SK-N-SH treated with all-trans-retinoic acid at 6 μM for 48 hours (cell line): ENCODE measurements at regions not wholly inside any gene's neighbourhood (a gene's known extent, or its start where the extent isn't known, plus 50 kb on each side); places are given as distances from the start of the nearest gene placed in this dataset.

Experiments used
- ATAC-seq: fragments of 200-7000 bp; cut with Tn5 transposase; 3 replicates; pipeline ENCODE4 v1.9.1; 2020; ENCODE audit warnings: mild to moderate bottlenecking, moderate library complexity
- ARNTL ChIP-seq: fragments of 450-650 bp; formaldehyde crosslinking; IDR thresholded peaks from 2 replicates; pipeline ENCODE4 v1.5.0; 2020; ENCODE audit warnings: low read depth, mild to moderate bottlenecking, moderate library complexity, borderline replicate concordance
- BACH2 ChIP-seq: fragments of 250-450 bp; sonication (Bioruptor Pico); IDR thresholded peaks from 2 replicates; pipeline ENCODE4 v1.9.0; 2021; ENCODE audit warnings: mild to moderate bottlenecking, borderline replicate concordance
- CSDC2 ChIP-seq: fragments of 250-450 bp; sonication (Bioruptor Pico); IDR thresholded peaks from 2 replicates; pipeline ENCODE4 v1.5.0; 2020; ENCODE audit warnings: mild to moderate bottlenecking, moderate library complexity
- ESRRG ChIP-seq: fragments of 250-450 bp; sonication (Bioruptor Pico); IDR thresholded peaks from 2 replicates; pipeline ENCODE4 v1.6.1; 2021; ENCODE audit warnings: mild to moderate bottlenecking
- ISL1 ChIP-seq: fragments of 250-450 bp; sonication (Bioruptor Pico); IDR thresholded peaks from 2 replicates; pipeline ENCODE4 v2.1.2; 2022; ENCODE audit warnings: mild to moderate bottlenecking, moderate library complexity
- OSR1 ChIP-seq: fragments of 250-450 bp; sonication (Bioruptor Pico); IDR thresholded peaks from 2 replicates; pipeline ENCODE4 v1.8.0; 2022; ENCODE audit warnings: moderate library complexity, mild to moderate bottlenecking, inconsistent platforms
- RARB ChIP-seq: fragments of 250-450 bp; sonication (Bioruptor Pico); IDR thresholded peaks from 2 replicates; pipeline ENCODE4 v1.8.0; 2021; ENCODE audit warnings: mild to moderate bottlenecking, moderate library complexity
- SNAI2 ChIP-seq: fragments of 250-450 bp; sonication (Bioruptor Pico); IDR thresholded peaks from 2 replicates; pipeline ENCODE4 v1.5.0; 2020; ENCODE audit warnings: mild to moderate bottlenecking, moderate library complexity
- TCF4 ChIP-seq: fragments of 250-450 bp; sonication (Bioruptor Pico); IDR thresholded peaks from 2 replicates; pipeline ENCODE4 v1.8.0; 2021; ENCODE audit warnings: mild to moderate bottlenecking, moderate library complexity, borderline replicate concordance
- TOX ChIP-seq: fragments of 250-450 bp; sonication (Bioruptor Pico); IDR thresholded peaks from 2 replicates; pipeline ENCODE4 v1.8.0; 2021; ENCODE audit warnings: mild to moderate bottlenecking, moderate library complexity, borderline replicate concordance
- ZFP30 ChIP-seq: fragments of 450-650 bp; formaldehyde crosslinking; IDR thresholded peaks from 2 replicates; pipeline ENCODE4 v1.5.0; 2022; ENCODE audit warnings: mild to moderate bottlenecking, moderate library complexity
- ZNF565 ChIP-seq: fragments of 450-650 bp; formaldehyde crosslinking; conservative IDR thresholded peaks from 2 replicates; pipeline ENCODE4 v1.5.0; 2020; ENCODE audit warnings: low read depth, mild to moderate bottlenecking, moderate library complexity
- ZNF8 ChIP-seq: fragments of 450-650 bp; formaldehyde crosslinking; IDR thresholded peaks from 2 replicates; pipeline ENCODE4 v1.5.0; 2020; ENCODE audit warnings: mild to moderate bottlenecking, moderate library complexity
- TF ChIP-seq, protein P1 (sequence below): fragments of 250-450 bp; sonication (Bioruptor Pico); IDR thresholded peaks from 2 replicates; pipeline ENCODE4 v1.8.0; 2020; ENCODE audit warnings: mild to moderate bottlenecking, moderate library complexity, borderline replicate concordance
- TF ChIP-seq, protein P2 (sequence below): fragments of 250-450 bp; sonication (Bioruptor Pico); IDR thresholded peaks from 2 replicates; pipeline ENCODE4 v1.5.0; 2020; ENCODE audit warnings: mild to moderate bottlenecking, moderate library complexity
- TF ChIP-seq, protein P3 (sequence below): fragments of 250-450 bp; sonication (Bioruptor Pico); IDR thresholded peaks from 2 replicates; pipeline ENCODE4 v1.8.0; 2021; ENCODE audit warnings: low read depth, mild to moderate bottlenecking, moderate library complexity, borderline replicate concordance
- TF ChIP-seq, protein P4 (sequence below): fragments of 250-450 bp; sonication (Bioruptor Pico); IDR thresholded peaks from 2 replicates; pipeline ENCODE4 v1.5.1; 2021; ENCODE audit warnings: mild to moderate bottlenecking, moderate library complexity
- TF ChIP-seq, protein P5 (sequence below): fragments of 250-450 bp; sonication (Bioruptor Pico); IDR thresholded peaks from 2 replicates; pipeline ENCODE4 v1.5.1; 2020; ENCODE audit warnings: low read depth, mild to moderate bottlenecking, moderate library complexity

DNA sequence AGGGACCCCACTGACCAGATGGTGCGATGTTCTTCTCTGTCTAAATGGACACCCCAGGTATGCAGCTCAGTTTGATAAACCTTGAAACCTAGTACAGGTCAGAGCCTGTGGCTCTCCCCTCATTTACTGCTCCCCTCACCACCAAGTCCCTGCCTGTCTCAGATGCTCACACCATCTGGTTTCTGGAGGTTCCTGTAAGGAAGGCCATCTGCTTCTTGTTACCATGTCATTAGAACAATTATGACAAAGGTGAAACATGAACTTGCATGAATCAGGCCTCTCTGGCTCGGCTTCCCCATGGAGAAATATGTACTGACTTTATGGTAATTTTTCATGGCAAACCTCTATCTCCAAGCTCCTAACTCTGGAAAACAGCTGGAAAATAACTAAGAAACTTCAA is 965.7 kb downstream of the UQCRFS1 start (continued):
- TF ChIP-seq, protein P1, sequence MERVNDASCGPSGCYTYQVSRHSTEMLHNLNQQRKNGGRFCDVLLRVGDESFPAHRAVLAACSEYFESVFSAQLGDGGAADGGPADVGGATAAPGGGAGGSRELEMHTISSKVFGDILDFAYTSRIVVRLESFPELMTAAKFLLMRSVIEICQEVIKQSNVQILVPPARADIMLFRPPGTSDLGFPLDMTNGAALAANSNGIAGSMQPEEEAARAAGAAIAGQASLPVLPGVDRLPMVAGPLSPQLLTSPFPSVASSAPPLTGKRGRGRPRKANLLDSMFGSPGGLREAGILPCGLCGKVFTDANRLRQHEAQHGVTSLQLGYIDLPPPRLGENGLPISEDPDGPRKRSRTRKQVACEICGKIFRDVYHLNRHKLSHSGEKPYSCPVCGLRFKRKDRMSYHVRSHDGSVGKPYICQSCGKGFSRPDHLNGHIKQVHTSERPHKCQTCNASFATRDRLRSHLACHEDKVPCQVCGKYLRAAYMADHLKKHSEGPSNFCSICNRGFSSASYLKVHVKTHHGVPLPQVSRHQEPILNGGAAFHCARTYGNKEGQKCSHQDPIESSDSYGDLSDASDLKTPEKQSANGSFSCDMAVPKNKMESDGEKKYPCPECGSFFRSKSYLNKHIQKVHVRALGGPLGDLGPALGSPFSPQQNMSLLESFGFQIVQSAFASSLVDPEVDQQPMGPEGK (CRISPR knock-in tag) = no peak
- TF ChIP-seq ZNF565 (CRISPR knock-in tag) (no peak), ZFP30 (no peak)

GRCh38 chr19:28245937-28246336 is 967.0 kb downstream of the UQCRFS1 start:
- no peak for ATAC-seq
- TF ChIP-seq TCF4 (CRISPR knock-in tag) (no peak), RARB (CRISPR knock-in tag) (no peak), ISL1 (CRISPR knock-in tag) (no peak), CSDC2 (CRISPR knock-in tag) (no peak), BACH2 (CRISPR knock-in tag) (no peak), ESRRG (CRISPR knock-in tag) (no peak), ZFP30 (no peak), ZNF565 (CRISPR knock-in tag) (no peak), ARNTL (no peak)
- TF ChIP-seq, protein P1 (CRISPR knock-in tag) = no peak
- TF ChIP-seq, protein P2, sequence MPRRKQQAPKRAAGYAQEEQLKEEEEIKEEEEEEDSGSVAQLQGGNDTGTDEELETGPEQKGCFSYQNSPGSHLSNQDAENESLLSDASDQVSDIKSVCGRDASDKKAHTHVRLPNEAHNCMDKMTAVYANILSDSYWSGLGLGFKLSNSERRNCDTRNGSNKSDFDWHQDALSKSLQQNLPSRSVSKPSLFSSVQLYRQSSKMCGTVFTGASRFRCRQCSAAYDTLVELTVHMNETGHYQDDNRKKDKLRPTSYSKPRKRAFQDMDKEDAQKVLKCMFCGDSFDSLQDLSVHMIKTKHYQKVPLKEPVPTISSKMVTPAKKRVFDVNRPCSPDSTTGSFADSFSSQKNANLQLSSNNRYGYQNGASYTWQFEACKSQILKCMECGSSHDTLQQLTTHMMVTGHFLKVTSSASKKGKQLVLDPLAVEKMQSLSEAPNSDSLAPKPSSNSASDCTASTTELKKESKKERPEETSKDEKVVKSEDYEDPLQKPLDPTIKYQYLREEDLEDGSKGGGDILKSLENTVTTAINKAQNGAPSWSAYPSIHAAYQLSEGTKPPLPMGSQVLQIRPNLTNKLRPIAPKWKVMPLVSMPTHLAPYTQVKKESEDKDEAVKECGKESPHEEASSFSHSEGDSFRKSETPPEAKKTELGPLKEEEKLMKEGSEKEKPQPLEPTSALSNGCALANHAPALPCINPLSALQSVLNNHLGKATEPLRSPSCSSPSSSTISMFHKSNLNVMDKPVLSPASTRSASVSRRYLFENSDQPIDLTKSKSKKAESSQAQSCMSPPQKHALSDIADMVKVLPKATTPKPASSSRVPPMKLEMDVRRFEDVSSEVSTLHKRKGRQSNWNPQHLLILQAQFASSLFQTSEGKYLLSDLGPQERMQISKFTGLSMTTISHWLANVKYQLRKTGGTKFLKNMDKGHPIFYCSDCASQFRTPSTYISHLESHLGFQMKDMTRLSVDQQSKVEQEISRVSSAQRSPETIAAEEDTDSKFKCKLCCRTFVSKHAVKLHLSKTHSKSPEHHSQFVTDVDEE (CRISPR knock-in tag) = no peak

DNA sequence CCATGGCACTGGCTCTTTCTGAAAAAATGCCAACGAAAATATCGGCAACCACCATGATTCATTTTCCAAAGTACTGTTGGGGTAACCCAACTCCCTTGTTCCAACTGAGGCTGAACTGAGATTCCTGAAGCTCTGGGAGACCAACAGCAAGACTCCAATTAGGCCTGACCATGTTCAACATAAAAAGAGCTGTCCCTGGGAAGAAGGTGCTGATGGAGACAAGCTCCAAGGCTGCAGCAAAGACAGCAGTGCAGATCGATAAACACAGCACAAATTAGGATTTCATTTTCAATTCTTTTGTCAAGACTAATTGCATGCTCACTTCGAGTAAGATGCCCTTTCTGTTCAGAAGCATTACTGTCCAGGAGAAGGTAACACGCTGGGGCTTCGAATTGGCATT is 968.0 kb downstream of the UQCRFS1 start:
- TF ChIP-seq ZFP30 (no peak), SNAI2 (CRISPR knock-in tag) (no peak), ZNF8 (CRISPR knock-in tag) (no peak)
- TF ChIP-seq, protein P2 (CRISPR knock-in tag) = no peak
- TF ChIP-seq, protein P3, sequence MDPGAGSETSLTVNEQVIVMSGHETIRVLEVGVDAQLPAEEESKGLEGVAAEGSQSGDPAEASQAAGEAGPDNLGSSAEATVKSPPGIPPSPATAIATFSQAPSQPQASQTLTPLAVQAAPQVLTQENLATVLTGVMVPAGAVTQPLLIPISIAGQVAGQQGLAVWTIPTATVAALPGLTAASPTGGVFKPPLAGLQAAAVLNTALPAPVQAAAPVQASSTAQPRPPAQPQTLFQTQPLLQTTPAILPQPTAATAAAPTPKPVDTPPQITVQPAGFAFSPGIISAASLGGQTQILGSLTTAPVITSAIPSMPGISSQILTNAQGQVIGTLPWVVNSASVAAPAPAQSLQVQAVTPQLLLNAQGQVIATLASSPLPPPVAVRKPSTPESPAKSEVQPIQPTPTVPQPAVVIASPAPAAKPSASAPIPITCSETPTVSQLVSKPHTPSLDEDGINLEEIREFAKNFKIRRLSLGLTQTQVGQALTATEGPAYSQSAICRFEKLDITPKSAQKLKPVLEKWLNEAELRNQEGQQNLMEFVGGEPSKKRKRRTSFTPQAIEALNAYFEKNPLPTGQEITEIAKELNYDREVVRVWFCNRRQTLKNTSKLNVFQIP (CRISPR knock-in tag) = no peak
- TF ChIP-seq, all 23 proteins: peak for 0
- no peak for ATAC-seq

DNA sequence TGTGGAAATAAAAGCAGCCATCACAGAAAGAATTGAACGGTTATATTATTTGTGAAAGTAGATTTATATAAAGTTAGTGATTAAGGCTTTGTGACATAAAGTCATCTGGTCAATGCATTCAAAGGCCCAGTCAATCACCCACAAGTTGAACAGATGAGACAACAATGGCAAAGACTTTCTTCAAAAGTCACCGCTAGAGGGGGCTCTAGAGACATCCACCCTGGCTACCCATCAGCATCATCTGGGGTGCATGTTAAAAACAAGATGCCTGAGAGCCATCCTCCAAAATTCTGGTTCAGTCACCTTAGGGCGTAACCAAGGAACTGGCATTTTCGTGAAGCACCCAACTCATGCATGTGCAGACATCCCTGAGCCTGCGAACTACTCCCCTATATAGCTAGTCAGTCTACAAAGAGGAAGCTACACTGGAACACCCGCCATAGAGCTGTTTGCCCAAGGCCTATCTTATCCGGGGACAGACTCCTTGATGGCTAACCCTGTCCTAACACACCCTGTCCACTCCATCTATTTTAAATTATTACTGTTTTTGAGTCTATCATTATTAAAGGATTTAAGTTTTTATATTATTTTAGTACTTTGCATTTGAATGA is 970.5 kb downstream of the UQCRFS1 start:
- TF ChIP-seq OSR1 = no peak
- no peak for TF ChIP-seq RARB (CRISPR knock-in tag)
- TF ChIP-seq, protein P4, sequence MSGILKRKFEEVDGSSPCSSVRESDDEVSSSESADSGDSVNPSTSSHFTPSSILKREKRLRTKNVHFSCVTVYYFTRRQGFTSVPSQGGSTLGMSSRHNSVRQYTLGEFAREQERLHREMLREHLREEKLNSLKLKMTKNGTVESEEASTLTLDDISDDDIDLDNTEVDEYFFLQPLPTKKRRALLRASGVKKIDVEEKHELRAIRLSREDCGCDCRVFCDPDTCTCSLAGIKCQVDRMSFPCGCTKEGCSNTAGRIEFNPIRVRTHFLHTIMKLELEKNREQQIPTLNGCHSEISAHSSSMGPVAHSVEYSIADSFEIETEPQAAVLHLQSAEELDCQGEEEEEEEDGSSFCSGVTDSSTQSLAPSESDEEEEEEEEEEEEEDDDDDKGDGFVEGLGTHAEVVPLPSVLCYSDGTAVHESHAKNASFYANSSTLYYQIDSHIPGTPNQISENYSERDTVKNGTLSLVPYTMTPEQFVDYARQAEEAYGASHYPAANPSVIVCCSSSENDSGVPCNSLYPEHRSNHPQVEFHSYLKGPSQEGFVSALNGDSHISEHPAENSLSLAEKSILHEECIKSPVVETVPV (CRISPR knock-in tag) = no peak
- TF ChIP-seq ZFP30 = no peak
- TF ChIP-seq TOX (CRISPR knock-in tag) = no peak
- TF ChIP-seq, protein P5, sequence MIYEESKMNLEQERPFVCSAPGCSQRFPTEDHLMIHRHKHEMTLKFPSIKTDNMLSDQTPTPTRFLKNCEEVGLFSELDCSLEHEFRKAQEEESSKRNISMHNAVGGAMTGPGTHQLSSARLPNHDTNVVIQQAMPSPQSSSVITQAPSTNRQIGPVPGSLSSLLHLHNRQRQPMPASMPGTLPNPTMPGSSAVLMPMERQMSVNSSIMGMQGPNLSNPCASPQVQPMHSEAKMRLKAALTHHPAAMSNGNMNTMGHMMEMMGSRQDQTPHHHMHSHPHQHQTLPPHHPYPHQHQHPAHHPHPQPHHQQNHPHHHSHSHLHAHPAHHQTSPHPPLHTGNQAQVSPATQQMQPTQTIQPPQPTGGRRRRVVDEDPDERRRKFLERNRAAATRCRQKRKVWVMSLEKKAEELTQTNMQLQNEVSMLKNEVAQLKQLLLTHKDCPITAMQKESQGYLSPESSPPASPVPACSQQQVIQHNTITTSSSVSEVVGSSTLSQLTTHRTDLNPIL (CRISPR knock-in tag) = no peak
- TF ChIP-seq CSDC2 (CRISPR knock-in tag) = no peak
- no peak for ATAC-seq
